Keratinocyte (primary cell): ENCODE measurements at regions not wholly inside any gene's neighbourhood (a gene's known extent, or its start where the extent isn't known, plus 50 kb on each side); places are given as distances from the start of the nearest gene placed in this dataset.

ENCODE experiments used
- DNase-seq: peaks from one replicate; pipeline ENCODE4 v3.0.0-alpha.2; 2011; ENCODE audit warnings: low read depth, missing footprints, low spot score
- FAIRE-seq: peaks from 2 replicates; lab custom pipeline; 2011; peaks lifted over from hg19 to GRCh38; lab: Jason Lieb, UNC
- H2AFZ ChIP-seq: 2 replicates; pipeline ENCODE4 v1.6.0; 2012; ENCODE audit warnings: low read length, control low read depth, inconsistent platforms; ENCODE audit not compliant: control insufficient read depth
- H3K27ac ChIP-seq: 2 replicates; pipeline ENCODE4 v1.5.1; 2011; ENCODE audit warnings: low read length; ENCODE audit not compliant: control insufficient read depth, insufficient read depth
- H3K27me3 ChIP-seq: 3 replicates; pipeline ENCODE4 v1.6.0; 2011; ENCODE audit warnings: low read length; ENCODE audit not compliant: control insufficient read depth, insufficient read depth; ENCODE audit errors: extremely low read depth
- H3K36me3 ChIP-seq, 2 experiments: 2 replicates in 1 of 2; 3 replicates in 1 of 2; pipeline ENCODE4 v1.5.1; 2011; ENCODE audit warnings: low read length in 2 of 2, mild to moderate bottlenecking in 1 of 2; ENCODE audit not compliant: control insufficient read depth in 2 of 2, insufficient read depth in 2 of 2; ENCODE audit errors: extremely low read depth in 1 of 2
- H3K4me1 ChIP-seq: 3 replicates; pipeline ENCODE4 v1.5.1; 2011; ENCODE audit warnings: low read length; ENCODE audit not compliant: control insufficient read depth, insufficient read depth; ENCODE audit errors: extremely low read depth
- H3K4me2 ChIP-seq: 3 replicates; pipeline ENCODE4 v1.6.0; 2011; ENCODE audit warnings: low read depth, low read length; ENCODE audit not compliant: control insufficient read depth, insufficient read depth; ENCODE audit errors: extremely low read depth
- H3K4me3 ChIP-seq, 3 experiments: fragments of 200-600 bp in 1 of 3; sonication (generic) in 1 of 3; 2 replicates in 2 of 3; 3 replicates in 1 of 3; pipeline ENCODE4 v1.5.1; 2011 to 2016; ENCODE audit warnings: low read length in 3 of 3, mild to moderate bottlenecking in 3 of 3, control low read depth in 2 of 3, inconsistent platforms in 1 of 3, low read depth in 1 of 3, mixed read lengths in 1 of 3, mixed run types in 1 of 3, moderate library complexity in 1 of 3; ENCODE audit not compliant: control insufficient read depth in 2 of 3, insufficient read depth in 2 of 3; ENCODE audit errors: extremely low read depth in 1 of 3
- H3K79me2 ChIP-seq: 2 replicates; pipeline ENCODE4 v1.6.0; 2012; ENCODE audit warnings: low read length; ENCODE audit not compliant: control insufficient read depth, insufficient read depth
- H3K9ac ChIP-seq: 3 replicates; pipeline ENCODE4 v1.6.0; 2011; ENCODE audit warnings: low read length; ENCODE audit not compliant: control insufficient read depth, insufficient read depth; ENCODE audit errors: extremely low read depth
- H3K9me1 ChIP-seq: 3 replicates; pipeline ENCODE4 v1.6.0; 2011; ENCODE audit warnings: low read length; ENCODE audit not compliant: control insufficient read depth, insufficient read depth; ENCODE audit errors: extremely low read depth
- H3K9me3 ChIP-seq: 2 replicates; pipeline ENCODE4 v1.5.1; 2012; ENCODE audit warnings: low read depth, low read length; ENCODE audit not compliant: control insufficient read depth
- H4K20me1 ChIP-seq: 3 replicates; pipeline ENCODE4 v1.6.0; 2011; ENCODE audit warnings: low read length; ENCODE audit not compliant: control insufficient read depth, insufficient read depth; ENCODE audit errors: extremely low read depth
- EZH2 ChIP-seq: IDR thresholded peaks from one replicate; pipeline ENCODE4 v1.6.1; 2012; ENCODE audit warnings: inconsistent platforms, mild to moderate bottlenecking, low read length, moderate library complexity
- dilution Hi-C: fragments of 300-500 bp; cut with MboI; formaldehyde crosslinking; loops from one replicate; pipeline ENCODE4 v1.7.0; 2020; ENCODE audit warnings: low sequenced_read_pairs; ENCODE audit not compliant: extremely low pct_ligation_motif_present
- TF ChIP-seq, protein P1 (sequence below), 3 experiments: IDR thresholded peaks in 1 of 3; conservative IDR thresholded peaks in 1 of 3; optimal IDR thresholded peaks in 1 of 3; 2 replicates in 2 of 3; 3 replicates in 1 of 3; pipeline versions ENCODE3 to v1.5.1; 2011; ENCODE audit warnings: low read length in 3 of 3, mild to moderate bottlenecking in 3 of 3, moderate library complexity in 2 of 3, control low read depth in 1 of 3, inconsistent platforms in 1 of 3; ENCODE audit not compliant: insufficient read depth in 2 of 3; ENCODE audit errors: extremely low read depth in 1 of 3

GRCh38 chr6:81575442-81575841 is 177.0 kb downstream of the TENT5A start:
- TF ChIP-seq, protein P1, sequence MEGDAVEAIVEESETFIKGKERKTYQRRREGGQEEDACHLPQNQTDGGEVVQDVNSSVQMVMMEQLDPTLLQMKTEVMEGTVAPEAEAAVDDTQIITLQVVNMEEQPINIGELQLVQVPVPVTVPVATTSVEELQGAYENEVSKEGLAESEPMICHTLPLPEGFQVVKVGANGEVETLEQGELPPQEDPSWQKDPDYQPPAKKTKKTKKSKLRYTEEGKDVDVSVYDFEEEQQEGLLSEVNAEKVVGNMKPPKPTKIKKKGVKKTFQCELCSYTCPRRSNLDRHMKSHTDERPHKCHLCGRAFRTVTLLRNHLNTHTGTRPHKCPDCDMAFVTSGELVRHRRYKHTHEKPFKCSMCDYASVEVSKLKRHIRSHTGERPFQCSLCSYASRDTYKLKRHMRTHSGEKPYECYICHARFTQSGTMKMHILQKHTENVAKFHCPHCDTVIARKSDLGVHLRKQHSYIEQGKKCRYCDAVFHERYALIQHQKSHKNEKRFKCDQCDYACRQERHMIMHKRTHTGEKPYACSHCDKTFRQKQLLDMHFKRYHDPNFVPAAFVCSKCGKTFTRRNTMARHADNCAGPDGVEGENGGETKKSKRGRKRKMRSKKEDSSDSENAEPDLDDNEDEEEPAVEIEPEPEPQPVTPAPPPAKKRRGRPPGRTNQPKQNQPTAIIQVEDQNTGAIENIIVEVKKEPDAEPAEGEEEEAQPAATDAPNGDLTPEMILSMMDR (optimal IDR thresholded peaks at IDR 0.05 in 1 of 3, IDR thresholded peaks at IDR 0.05 in 1 of 3, conservative IDR thresholded peaks at IDR 0.05 in 1 of 3; ENCODE audit: extremely low read depth in 1 of 3, insufficient read depth in 2 of 3, low read length in 3 of 3), result no peak
- TF ChIP-seq EZH2, result no peak
- dilution Hi-C loops, result no loop called here
- H3K4me3 ChIP-seq, result no peak overlapping the region
- no peaks in the 10 kb centered on the region for H3K36me3 ChIP-seq
- H3K9me3 ChIP-seq, result no peaks in the 10 kb centered on the region
- DNase-seq (no peak), FAIRE-seq (no peak)
- no peaks in the 10 kb centered on the region for H3K79me2 ChIP-seq
- no peaks in the 10 kb centered on the region for H3K27me3 ChIP-seq
- H4K20me1 ChIP-seq, result no peaks in the 10 kb centered on the region
- H3K9me1 ChIP-seq, result no peaks in the 10 kb centered on the region
- no peaks in the 10 kb centered on the region for H3K4me1 ChIP-seq
- no peak overlapping the region for H3K4me2 ChIP-seq
- H2AFZ ChIP-seq, result no peak overlapping the region
- no peak overlapping the region for H3K27ac ChIP-seq
- H3K9ac ChIP-seq, result no peak overlapping the region

DNA sequence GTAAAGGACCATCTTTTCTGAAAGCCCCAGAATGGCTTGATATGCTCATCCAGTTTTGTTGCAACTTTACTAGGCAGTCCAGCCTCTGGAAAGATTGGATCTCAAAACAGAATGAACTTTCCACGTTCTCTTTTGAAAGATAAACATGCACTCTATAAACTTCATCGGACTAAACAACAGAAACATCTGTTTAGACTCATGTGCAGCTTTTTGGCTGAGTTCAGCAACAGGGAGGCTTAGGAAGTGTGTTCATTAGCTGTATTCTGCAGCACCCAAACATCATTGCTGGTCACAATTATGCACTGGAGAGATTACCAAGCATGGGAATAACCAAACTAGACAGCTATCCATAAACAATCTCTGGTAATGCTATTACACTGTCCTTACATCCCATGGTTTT is 180.5 kb downstream of the TENT5A start:
- Histone ChIP-seq H3K9me3 (no peaks in the 10 kb centered on the region), H3K79me2 (no peaks in the 10 kb centered on the region), H3K4me3 (no peak overlapping the region), H3K27ac (no peak overlapping the region), H3K36me3 (no peaks in the 10 kb centered on the region), H3K4me2 (no peak overlapping the region), H2AFZ (no peak overlapping the region), H3K9ac (no peak overlapping the region), H3K9me1 (no peaks in the 10 kb centered on the region), H3K27me3 (no peaks in the 10 kb centered on the region), H4K20me1 (no peaks in the 10 kb centered on the region), H3K4me1 (no peaks in the 10 kb centered on the region)
- dilution Hi-C loops, result no loop called here
- no peak for TF ChIP-seq EZH2
- TF ChIP-seq, protein P1 (optimal IDR thresholded peaks at IDR 0.05 in 1 of 3, IDR thresholded peaks at IDR 0.05 in 1 of 3, conservative IDR thresholded peaks at IDR 0.05 in 1 of 3; ENCODE audit: extremely low read depth in 1 of 3, insufficient read depth in 2 of 3, low read length in 3 of 3), result no peak
- no peak for FAIRE-seq
- DNase-seq, result no peak
